WTC11 (cell line): ENCODE measurements at regions not wholly inside any gene's neighbourhood (a gene's known extent, or its start where the extent isn't known, plus 50 kb on each side); places are given as distances from the start of the nearest gene placed in this dataset.

Experiments used
- ATAC-seq: fragments of 200-7000 bp; cut with Tn5 transposase; 2 replicates; pipeline ENCODE4 v1.10.0; 2021; ENCODE audit warnings: mild to moderate bottlenecking, moderate library complexity
- CTCF ChIA-PET: fragments of 300-600 bp; sonication (Branson Sonifier 250); formaldehyde crosslinking; loops from one replicate; lab custom pipeline; 2021; ENCODE audit warnings: antibody characterized with exemption; lab: Charles Lee
- POLR2A ChIA-PET: fragments of 350-600 bp; sonication (Branson Sonifier 250); formaldehyde crosslinking; loops from one replicate; lab custom pipeline; 2021; ENCODE audit warnings: antibody characterized with exemption; lab: Charles Lee
- DNase-seq: peaks from one replicate; pipeline ENCODE4 v3.0.0; 2021; ENCODE audit warnings: low spot score
- H3K27ac Mint-ChIP-seq: 2 replicates; pipeline ENCODE4 v1.8.0; 2021; ENCODE audit warnings: mixed read lengths
- H3K27me3 Mint-ChIP-seq: 2 replicates; pipeline ENCODE4 v1.8.0; 2021; ENCODE audit warnings: low read depth, mild to moderate bottlenecking, moderate library complexity, mixed read lengths
- H3K36me3 Mint-ChIP-seq: 2 replicates; pipeline ENCODE4 v1.8.0; 2021; ENCODE audit warnings: mixed read lengths
- H3K4me1 Mint-ChIP-seq: 2 replicates; pipeline ENCODE4 v1.8.0; 2022; ENCODE audit warnings: mixed read lengths
- H3K4me3 Mint-ChIP-seq: 2 replicates; pipeline ENCODE4 v1.8.0; 2021; ENCODE audit warnings: mild to moderate bottlenecking, moderate library complexity, mixed read lengths
- H3K9me3 Mint-ChIP-seq: 2 replicates; pipeline ENCODE4 v1.8.0; 2021; ENCODE audit warnings: mixed read lengths
- ATF2 ChIP-seq: sonication (generic); formaldehyde crosslinking; IDR thresholded peaks from 2 replicates; pipeline ENCODE4 v1.8.1; 2022; ENCODE audit warnings: low read depth, missing genetic modification reagents, borderline replicate concordance
- ATF6 ChIP-seq: sonication (generic); formaldehyde crosslinking; IDR thresholded peaks from 2 replicates; pipeline ENCODE4 v1.8.1; 2023; ENCODE audit warnings: mild to moderate bottlenecking, missing genetic modification reagents
- CBFB ChIP-seq: sonication (generic); formaldehyde crosslinking; IDR thresholded peaks from 2 replicates; pipeline ENCODE4 v1.8.1; 2022; ENCODE audit warnings: mild to moderate bottlenecking, low read depth, missing genetic modification reagents
- E2F1 ChIP-seq: sonication (generic); formaldehyde crosslinking; IDR thresholded peaks from 2 replicates; pipeline ENCODE4 v1.8.0; 2022; ENCODE audit warnings: mild to moderate bottlenecking, missing genetic modification reagents
- E2F5 ChIP-seq: sonication (generic); formaldehyde crosslinking; IDR thresholded peaks from 2 replicates; pipeline ENCODE4 v1.8.1; 2022; ENCODE audit warnings: mild to moderate bottlenecking, moderate library complexity, missing genetic modification reagents
- EMX1 ChIP-seq: fragments of 250-450 bp; sonication (Bioruptor Pico); IDR thresholded peaks from 2 replicates; pipeline ENCODE4 v1.8.0; 2021; ENCODE audit warnings: mild to moderate bottlenecking
- FOXK1 ChIP-seq: sonication (generic); formaldehyde crosslinking; IDR thresholded peaks from 2 replicates; pipeline ENCODE4 v1.8.0; 2022; ENCODE audit warnings: mild to moderate bottlenecking, moderate library complexity, missing genetic modification reagents
- FOXP1 ChIP-seq: sonication (generic); formaldehyde crosslinking; IDR thresholded peaks from 2 replicates; pipeline ENCODE4 v1.8.0; 2022; ENCODE audit warnings: missing genetic modification reagents, mild to moderate bottlenecking, moderate library complexity, borderline replicate concordance
- GRHL2 ChIP-seq: fragments of 250-450 bp; sonication (Bioruptor Pico); IDR thresholded peaks from 2 replicates; pipeline ENCODE4 v1.8.0; 2022; ENCODE audit warnings: mild to moderate bottlenecking, moderate library complexity; ENCODE audit not compliant: insufficient replicate concordance, severe bottlenecking
- IRF2 ChIP-seq: sonication (generic); formaldehyde crosslinking; IDR thresholded peaks from 2 replicates; pipeline ENCODE4 v1.8.0; 2022; ENCODE audit warnings: low read depth, missing genetic modification reagents, borderline replicate concordance
- JAZF1 ChIP-seq: fragments of 250-450 bp; sonication (Bioruptor Pico); IDR thresholded peaks from 2 replicates; pipeline ENCODE4 v1.9.0; 2021; ENCODE audit warnings: moderate library complexity, mild to moderate bottlenecking, inconsistent platforms
- MAX ChIP-seq: sonication (generic); formaldehyde crosslinking; IDR thresholded peaks from 2 replicates; pipeline ENCODE4 v1.8.0; 2022; ENCODE audit warnings: mild to moderate bottlenecking, missing genetic modification reagents
- NR2C2 ChIP-seq: sonication (generic); formaldehyde crosslinking; IDR thresholded peaks from 2 replicates; pipeline ENCODE4 v1.8.0; 2022; ENCODE audit warnings: mild to moderate bottlenecking, missing genetic modification reagents
- PRRX2 ChIP-seq: fragments of 250-450 bp; sonication (Bioruptor Pico); IDR thresholded peaks from 2 replicates; pipeline ENCODE4 v1.8.0; 2021; ENCODE audit warnings: mild to moderate bottlenecking
- RORB ChIP-seq: fragments of 250-450 bp; sonication (Bioruptor Pico); IDR thresholded peaks from 2 replicates; pipeline ENCODE4 v1.9.0; 2021; ENCODE audit warnings: mild to moderate bottlenecking
- SP1 ChIP-seq: sonication (generic); formaldehyde crosslinking; conservative IDR thresholded peaks from 2 replicates; pipeline ENCODE4 v1.8.1; 2022; ENCODE audit warnings: missing genetic modification reagents
- TEAD1 ChIP-seq: sonication (generic); formaldehyde crosslinking; IDR thresholded peaks from 2 replicates; pipeline ENCODE4 v1.8.0; 2022; ENCODE audit warnings: mild to moderate bottlenecking, missing genetic modification reagents
- ZMAT4 ChIP-seq: fragments of 250-450 bp; sonication (Bioruptor Pico); IDR thresholded peaks from 2 replicates; pipeline ENCODE4 v1.9.0; 2021; ENCODE audit warnings: mild to moderate bottlenecking
- ZNF138 ChIP-seq: sonication (generic); formaldehyde crosslinking; conservative IDR thresholded peaks from 2 replicates; pipeline ENCODE4 v1.8.1; 2022; ENCODE audit warnings: mild to moderate bottlenecking, moderate library complexity, missing genetic modification reagents
- ZNF232 ChIP-seq: sonication (generic); formaldehyde crosslinking; IDR thresholded peaks from 2 replicates; pipeline ENCODE4 v1.8.0; 2022; ENCODE audit warnings: mild to moderate bottlenecking, missing genetic modification reagents
- ZNF263 ChIP-seq: sonication (generic); formaldehyde crosslinking; IDR thresholded peaks from 2 replicates; pipeline ENCODE4 v1.8.1; 2022; ENCODE audit warnings: low read depth, mild to moderate bottlenecking, moderate library complexity, missing genetic modification reagents
- ZNF281 ChIP-seq: sonication (generic); formaldehyde crosslinking; IDR thresholded peaks from 2 replicates; pipeline ENCODE4 v1.8.0; 2023; ENCODE audit warnings: mild to moderate bottlenecking, missing genetic modification reagents
- ZNF512 ChIP-seq: sonication (generic); formaldehyde crosslinking; IDR thresholded peaks from 2 replicates; pipeline ENCODE4 v1.8.1; 2022; ENCODE audit warnings: missing genetic modification reagents, borderline replicate concordance
- ZNF671 ChIP-seq: fragments of 250-450 bp; sonication (Bioruptor Pico); IDR thresholded peaks from 2 replicates; pipeline ENCODE4 v1.8.0; 2021; ENCODE audit warnings: mild to moderate bottlenecking

GRCh38 chr1:208515129-208515528 is 270.9 kb upstream of the PLXNA2 start:
- ChIA-PET POLR2A (no interaction called here), CTCF (no interaction called here)
- peaks cover 23% of the 10 kb centered on the region for H3K9me3 Mint-ChIP-seq
- no peak overlapping the region for H3K4me3 Mint-ChIP-seq
- H3K36me3 Mint-ChIP-seq, result peaks cover 12% of the 10 kb centered on the region
- H3K27me3 Mint-ChIP-seq, result no peaks in the 10 kb centered on the region
- no peak for DNase-seq
- no peak for ATAC-seq
- TF ChIP-seq ZNF138 (CRISPR knock-in tag) (no peak), ATF2 (CRISPR knock-in tag) (no peak), E2F1 (CRISPR knock-in tag) (no peak), FOXK1 (CRISPR knock-in tag) (no peak), ZNF263 (CRISPR knock-in tag) (no peak), ZNF232 (CRISPR knock-in tag) (no peak), GRHL2 (CRISPR knock-in tag) (no peak), NR2C2 (CRISPR knock-in tag) (no peak), ZNF671 (CRISPR knock-in tag) (no peak), MAX (CRISPR knock-in tag) (no peak), E2F5 (CRISPR knock-in tag) (no peak), IRF2 (no peak), TEAD1 (CRISPR knock-in tag) (no peak), CBFB (CRISPR knock-in tag) (no peak), EMX1 (CRISPR knock-in tag) (no peak), RORB (CRISPR knock-in tag) (no peak)
- no peaks in the 10 kb centered on the region for H3K4me1 Mint-ChIP-seq
- H3K27ac Mint-ChIP-seq, result no peak overlapping the region

GRCh38 chr1:208516780-208517179 is 272.6 kb upstream of the PLXNA2 start:
- no peak overlapping the region for H3K4me3 Mint-ChIP-seq
- H3K27me3 Mint-ChIP-seq, result no peaks in the 10 kb centered on the region
- ChIA-PET POLR2A (no interaction called here), CTCF (no interaction called here)
- H3K4me1 Mint-ChIP-seq, result peaks cover 4% of the 10 kb centered on the region
- H3K36me3 Mint-ChIP-seq, result peaks cover 12% of the 10 kb centered on the region
- H3K27ac Mint-ChIP-seq, result no peak overlapping the region
- ATAC-seq, result no peak
- H3K9me3 Mint-ChIP-seq, result peaks cover 23% of the 10 kb centered on the region
- DNase-seq, result no peak
- TF ChIP-seq ZNF512 (no peak), E2F1 (CRISPR knock-in tag) (no peak), E2F5 (CRISPR knock-in tag) (no peak), JAZF1 (CRISPR knock-in tag) (no peak), SP1 (CRISPR knock-in tag) (no peak), ZMAT4 (CRISPR knock-in tag) (no peak), ZNF281 (CRISPR knock-in tag) (no peak), FOXP1 (no peak), PRRX2 (CRISPR knock-in tag) (no peak), ATF6 (CRISPR knock-in tag) (no peak)
